ENCODE measurements at regions not wholly inside any gene's neighbourhood (a gene's known extent, or its start where the extent isn't known, plus 50 kb on each side); places are given as distances from the start of the nearest gene placed in this dataset.

DNA sequence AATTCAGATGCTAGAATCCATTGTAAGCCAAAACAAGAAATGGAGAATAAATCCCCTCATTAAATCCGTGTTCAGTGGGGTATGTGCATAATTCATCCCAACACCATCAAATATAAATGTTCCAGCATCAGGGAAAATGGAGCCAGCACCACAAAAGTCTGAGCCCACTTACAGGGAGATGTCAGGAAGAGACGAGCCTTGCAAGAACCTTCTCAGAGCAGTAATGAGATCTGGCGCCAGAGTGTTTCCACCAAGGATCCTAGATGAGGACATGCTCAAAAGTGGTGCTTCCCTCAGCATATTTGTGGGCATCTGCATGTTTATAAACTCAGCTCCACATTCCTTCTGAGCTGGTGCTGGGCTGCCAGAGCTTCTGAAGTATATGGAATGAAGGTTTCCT lies 541.9 kb upstream of the C16orf82 start:
- TF ChIP-seq, protein P1, sequence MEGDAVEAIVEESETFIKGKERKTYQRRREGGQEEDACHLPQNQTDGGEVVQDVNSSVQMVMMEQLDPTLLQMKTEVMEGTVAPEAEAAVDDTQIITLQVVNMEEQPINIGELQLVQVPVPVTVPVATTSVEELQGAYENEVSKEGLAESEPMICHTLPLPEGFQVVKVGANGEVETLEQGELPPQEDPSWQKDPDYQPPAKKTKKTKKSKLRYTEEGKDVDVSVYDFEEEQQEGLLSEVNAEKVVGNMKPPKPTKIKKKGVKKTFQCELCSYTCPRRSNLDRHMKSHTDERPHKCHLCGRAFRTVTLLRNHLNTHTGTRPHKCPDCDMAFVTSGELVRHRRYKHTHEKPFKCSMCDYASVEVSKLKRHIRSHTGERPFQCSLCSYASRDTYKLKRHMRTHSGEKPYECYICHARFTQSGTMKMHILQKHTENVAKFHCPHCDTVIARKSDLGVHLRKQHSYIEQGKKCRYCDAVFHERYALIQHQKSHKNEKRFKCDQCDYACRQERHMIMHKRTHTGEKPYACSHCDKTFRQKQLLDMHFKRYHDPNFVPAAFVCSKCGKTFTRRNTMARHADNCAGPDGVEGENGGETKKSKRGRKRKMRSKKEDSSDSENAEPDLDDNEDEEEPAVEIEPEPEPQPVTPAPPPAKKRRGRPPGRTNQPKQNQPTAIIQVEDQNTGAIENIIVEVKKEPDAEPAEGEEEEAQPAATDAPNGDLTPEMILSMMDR (IDR thresholded peaks at IDR 0.05; ENCODE audit: low read depth, low read length): no peak
- no peak for DNase-seq (ENCODE audit: low read depth, low spot score)
- in situ Hi-C loops (cut with HindIII; ENCODE audit: low sequenced_read_pairs): no loop called here
- no peak overlapping the region for H3K4me3 ChIP-seq (ENCODE audit: low read depth, low read length)

DNA sequence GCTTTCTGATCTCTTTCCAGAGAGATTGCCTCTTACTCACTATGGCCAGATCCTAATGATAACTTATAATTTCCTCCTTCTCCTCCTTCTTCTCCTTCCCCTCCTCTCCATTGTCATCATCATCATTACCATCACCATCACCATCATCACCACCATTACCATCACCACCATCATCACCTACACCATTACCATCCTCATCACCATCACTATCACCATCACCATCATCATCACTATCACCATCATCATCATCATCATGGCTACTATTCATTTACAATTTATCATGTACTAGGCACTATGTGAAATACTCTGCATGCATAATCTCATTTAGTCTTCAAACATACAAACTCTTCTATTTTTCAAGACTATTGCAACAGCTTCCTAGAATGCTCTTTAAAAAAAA lies 540.9 kb upstream of the C16orf82 start:
- in situ Hi-C loops (cut with HindIII; ENCODE audit: low sequenced_read_pairs): no loop called here
- H3K4me3 ChIP-seq (ENCODE audit: low read depth, low read length): no peak overlapping the region
- TF ChIP-seq, protein P1 (IDR thresholded peaks at IDR 0.05; ENCODE audit: low read depth, low read length): no peak
- DNase-seq (ENCODE audit: low read depth, low spot score): no peak

DNA sequence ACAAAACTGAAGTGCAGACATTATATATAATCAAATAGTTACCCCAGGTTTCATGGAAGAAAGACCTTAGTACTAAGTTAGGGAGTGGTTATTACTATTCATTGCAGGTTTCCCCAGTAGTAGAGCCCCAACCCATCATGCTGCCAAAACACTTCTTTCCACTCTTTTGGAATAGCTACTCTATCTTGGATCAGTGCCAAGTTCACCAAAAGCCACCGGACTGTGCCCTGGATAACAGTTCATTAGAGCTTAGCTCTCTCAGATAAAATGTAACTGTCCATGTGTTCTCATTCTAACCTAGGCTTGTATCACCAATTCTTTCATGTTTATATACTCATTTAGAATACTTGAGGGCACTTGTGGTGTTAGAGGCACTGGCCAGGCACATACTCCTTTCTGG lies 540.1 kb upstream of the C16orf82 start:
- no peak for DNase-seq (ENCODE audit: low read depth, low spot score)
- TF ChIP-seq, protein P1 (IDR thresholded peaks at IDR 0.05; ENCODE audit: low read depth, low read length): no peak
- in situ Hi-C loops (cut with HindIII; ENCODE audit: low sequenced_read_pairs): no loop called here

DNA sequence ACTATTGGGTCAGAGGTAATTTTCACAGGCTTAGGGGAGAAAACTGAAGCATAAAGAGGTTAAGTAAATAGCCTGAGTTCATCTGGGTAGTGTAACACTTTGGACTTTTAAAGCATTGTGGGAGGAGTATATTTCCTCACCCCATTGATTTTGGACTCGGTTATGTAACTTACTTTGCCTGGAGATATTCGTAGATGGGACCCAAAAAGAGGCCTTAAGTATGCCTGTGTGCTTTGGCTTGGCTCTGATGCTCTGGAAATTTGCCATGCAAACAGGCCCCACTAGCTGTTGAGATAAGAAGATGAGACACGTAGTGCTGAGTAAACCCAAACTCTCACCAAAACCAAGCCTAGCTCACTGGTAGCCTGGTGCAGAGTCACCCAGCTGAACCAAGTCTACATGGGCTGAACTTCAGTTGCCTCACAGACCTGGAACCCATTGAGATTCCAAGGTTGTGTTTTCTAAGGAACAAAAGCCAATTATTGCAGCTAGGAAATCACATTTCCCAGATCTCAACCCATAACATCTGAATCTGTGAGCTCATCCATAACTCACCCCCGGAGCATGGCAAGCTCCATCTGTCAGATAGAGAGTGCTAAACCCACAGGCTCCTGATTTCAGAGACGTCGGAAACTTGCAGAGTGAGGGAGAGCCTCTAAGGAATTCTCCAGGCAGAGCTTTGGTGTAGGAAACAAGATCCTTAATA lies 536.0 kb upstream of the C16orf82 start:
- TF ChIP-seq, protein P1 (IDR thresholded peaks at IDR 0.05; ENCODE audit: low read depth, low read length): no peak
- DNase-seq (ENCODE audit: low read depth, low spot score): no peak
- no peak overlapping the region for H3K4me3 ChIP-seq (ENCODE audit: low read depth, low read length)
- in situ Hi-C loops (cut with HindIII; ENCODE audit: low sequenced_read_pairs): no loop called here

More for the DNA sequence above, 540.1 kb upstream of the C16orf82 start:
- no peak overlapping the region for H3K4me3 ChIP-seq (ENCODE audit: low read depth, low read length)

DNA sequence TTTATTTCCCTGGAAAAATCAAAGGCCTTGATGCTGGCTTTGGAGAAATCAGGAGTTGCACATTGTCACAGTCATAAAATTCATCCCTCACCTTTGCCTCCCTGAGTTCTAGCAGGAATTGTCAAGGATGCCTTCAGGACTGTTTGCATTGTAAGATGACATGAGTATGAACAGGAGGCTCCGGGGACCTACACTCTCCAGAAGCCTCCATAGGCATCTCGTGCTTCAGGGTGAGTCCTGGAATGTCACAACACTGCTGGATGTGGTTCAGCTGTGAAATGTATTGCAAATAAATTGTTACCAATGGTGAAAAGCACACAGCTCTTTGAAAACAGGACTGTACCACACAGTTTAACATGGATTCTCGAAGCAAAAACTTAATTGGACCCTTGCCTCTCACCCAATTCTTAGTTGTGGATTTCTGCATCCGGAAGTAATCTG lies 535.4 kb upstream of the C16orf82 start:
- H3K4me3 ChIP-seq (ENCODE audit: low read depth, low read length): no peak overlapping the region
- in situ Hi-C loops (cut with HindIII; ENCODE audit: low sequenced_read_pairs): no loop called here
- TF ChIP-seq, protein P1 (IDR thresholded peaks at IDR 0.05; ENCODE audit: low read depth, low read length): no peak
- no peak for DNase-seq (ENCODE audit: low read depth, low spot score)

DNA sequence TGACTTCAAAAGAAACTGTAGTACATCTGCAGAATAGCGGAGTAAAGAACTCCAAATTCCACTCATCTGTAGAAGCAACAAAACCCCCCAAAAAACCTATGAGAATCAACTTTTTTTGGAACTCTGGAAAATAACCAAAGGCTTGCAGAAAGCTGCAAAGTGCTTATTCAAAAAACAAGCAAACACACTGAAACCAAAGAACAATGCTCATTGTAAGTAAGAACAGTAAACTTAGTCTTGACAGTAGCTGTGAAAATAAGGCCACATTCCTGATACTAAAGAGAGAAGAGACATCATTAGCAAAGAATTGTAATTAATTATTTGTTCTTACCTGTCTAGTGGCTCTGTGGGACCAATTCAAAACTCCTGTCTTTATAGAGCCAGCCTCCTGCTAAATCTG lies 534.3 kb upstream of the C16orf82 start:
- in situ Hi-C loops (cut with HindIII; ENCODE audit: low sequenced_read_pairs): no loop called here
- no peak for DNase-seq (ENCODE audit: low read depth, low spot score)
- no peak overlapping the region for H3K4me3 ChIP-seq (ENCODE audit: low read depth, low read length)
- TF ChIP-seq, protein P1 (IDR thresholded peaks at IDR 0.05; ENCODE audit: low read depth, low read length): no peak

All from astrocyte of the spinal cord (primary cell).